ENCODE measurements at regions not wholly inside any gene's neighbourhood (a gene's known extent, or its start where the extent isn't known, plus 50 kb on each side); places are given as distances from the start of the nearest gene placed in this dataset.

DNA sequence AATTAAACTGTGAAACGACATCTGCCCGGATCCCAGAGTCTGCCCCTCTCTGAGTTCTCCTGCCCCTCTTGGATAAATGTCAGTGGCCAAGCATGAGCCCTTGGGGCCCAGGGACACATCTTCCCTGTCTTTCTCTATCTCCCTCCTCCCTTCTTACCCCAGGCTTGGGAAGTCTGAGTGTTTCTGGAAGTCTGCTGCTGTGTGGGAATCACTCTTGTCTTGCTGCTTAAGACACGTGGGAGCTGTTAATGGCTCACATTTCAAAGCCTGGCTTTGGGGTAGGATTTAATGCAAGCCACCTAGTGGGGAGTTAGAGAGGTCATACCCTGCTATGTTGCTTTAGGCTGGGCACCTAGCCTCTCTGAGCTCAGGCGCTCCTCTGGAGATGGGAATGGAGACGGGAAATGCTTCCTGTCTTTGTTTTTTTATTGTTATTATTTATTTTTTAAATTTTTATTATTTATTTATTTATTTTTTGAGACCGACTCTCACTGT lies 218.5 kb upstream of the CIBAR2 start:
- in situ Hi-C loops (cut with HindIII; ENCODE audit: low pct_unique_long_range_greater_than_20kb, low sequenced_read_pairs) (no loop called here), intact Hi-C loops (cut with micrococcal nuclease; ENCODE audit: unreplicated experiment) (no loop called here)
- ATAC-seq, result peak; percentile 80
- BruUV-seq (replicated peaks), result no TSS peak
- Histone ChIP-seq H3K4me3 (ENCODE audit: low read depth in 2 of 2, low read length in 2 of 2) (peak overlapping the region; percentile 5; a peak in 3 of 4 replicates), H3K4me1 (ENCODE audit: control insufficient read depth, insufficient read depth, low read length) (peaks cover 46% of the 10 kb centered on the region), H3K9me3 (ENCODE audit: control insufficient read depth, insufficient read depth, low read depth, low read length) (no peaks in the 10 kb centered on the region), H3K27ac (ENCODE audit: low read length) (peak overlapping the region; percentile 94), H3K36me3 (ENCODE audit: control insufficient read depth, insufficient read depth, low read length) (no peaks in the 10 kb centered on the region), H3K27me3 (ENCODE audit: control insufficient read depth, insufficient read depth, low read length) (no peaks in the 10 kb centered on the region)
- peak; percentile 41 for DNase-seq (ENCODE audit: low read depth, low spot score)
- ChIA-PET CTCF (interaction anchor here (0.8 to 1.5 kb wide), 4 partner anchors 9 to 283 kb away, joined by 3 to 11 read pairs (median 6); partner anchors contain the start of gene GSE1), POLR2A (no interaction called here)
- TF ChIP-seq TCF7L2 (IDR thresholded peaks at IDR 0.05; ENCODE audit: low read depth, low read length) (peak; percentile 91), SIN3A (IDR thresholded peaks at IDR 0.05; ENCODE audit: borderline replicate concordance, insufficient read depth, low read depth, low read length) (no peak)
- TF ChIP-seq, protein P1, sequence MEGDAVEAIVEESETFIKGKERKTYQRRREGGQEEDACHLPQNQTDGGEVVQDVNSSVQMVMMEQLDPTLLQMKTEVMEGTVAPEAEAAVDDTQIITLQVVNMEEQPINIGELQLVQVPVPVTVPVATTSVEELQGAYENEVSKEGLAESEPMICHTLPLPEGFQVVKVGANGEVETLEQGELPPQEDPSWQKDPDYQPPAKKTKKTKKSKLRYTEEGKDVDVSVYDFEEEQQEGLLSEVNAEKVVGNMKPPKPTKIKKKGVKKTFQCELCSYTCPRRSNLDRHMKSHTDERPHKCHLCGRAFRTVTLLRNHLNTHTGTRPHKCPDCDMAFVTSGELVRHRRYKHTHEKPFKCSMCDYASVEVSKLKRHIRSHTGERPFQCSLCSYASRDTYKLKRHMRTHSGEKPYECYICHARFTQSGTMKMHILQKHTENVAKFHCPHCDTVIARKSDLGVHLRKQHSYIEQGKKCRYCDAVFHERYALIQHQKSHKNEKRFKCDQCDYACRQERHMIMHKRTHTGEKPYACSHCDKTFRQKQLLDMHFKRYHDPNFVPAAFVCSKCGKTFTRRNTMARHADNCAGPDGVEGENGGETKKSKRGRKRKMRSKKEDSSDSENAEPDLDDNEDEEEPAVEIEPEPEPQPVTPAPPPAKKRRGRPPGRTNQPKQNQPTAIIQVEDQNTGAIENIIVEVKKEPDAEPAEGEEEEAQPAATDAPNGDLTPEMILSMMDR (IDR thresholded peaks at IDR 0.05), result no peak; the same call in 1 of the 2 replicates

DNA sequence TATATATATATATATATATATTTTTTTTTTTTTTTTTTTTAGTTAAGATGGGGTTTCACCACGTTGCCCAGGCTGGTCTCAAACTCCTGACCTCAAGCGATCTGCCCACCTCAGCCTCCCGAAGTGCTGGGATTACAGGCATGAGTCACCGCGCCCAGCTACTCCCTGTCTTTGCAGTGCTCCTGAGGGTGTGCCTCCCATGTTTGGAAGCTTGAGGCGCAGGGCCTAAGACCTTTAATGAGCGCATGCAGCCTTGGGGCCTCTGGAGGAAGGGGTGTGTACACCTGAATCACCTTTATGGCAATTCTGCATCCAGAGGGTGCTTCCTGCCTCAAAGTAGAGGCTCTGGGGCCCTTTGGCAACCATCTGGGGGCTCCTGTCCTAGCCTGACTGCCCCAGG lies 219.4 kb upstream of the CIBAR2 start:
- DNase-seq (ENCODE audit: low read depth, low spot score) (no peak), ATAC-seq (no peak)
- ChIA-PET POLR2A (no interaction called here), CTCF (interaction anchor here (0.7 kb wide), 1 partner anchor 9 kb away, joined by 7 read pairs; no protein-coding TSS in a partner anchor)
- no peak overlapping the region for H3K4me3 ChIP-seq (ENCODE audit: low read depth in 2 of 2, low read length in 2 of 2)
- in situ Hi-C loops (cut with HindIII; ENCODE audit: low pct_unique_long_range_greater_than_20kb, low sequenced_read_pairs), result no loop called here
- no peaks in the 10 kb centered on the region for H3K36me3 ChIP-seq (ENCODE audit: control insufficient read depth, insufficient read depth, low read length)
- intact Hi-C loops (cut with micrococcal nuclease; ENCODE audit: unreplicated experiment), result no loop called here
- H3K27ac ChIP-seq (ENCODE audit: low read length), result peak overlapping the region; percentile 56; the same call in 1 of the 2 replicates
- no TSS peak for BruUV-seq (replicated peaks)
- H3K4me1 ChIP-seq (ENCODE audit: control insufficient read depth, insufficient read depth, low read length), result peaks cover 51% of the 10 kb centered on the region
- H3K27me3 ChIP-seq (ENCODE audit: control insufficient read depth, insufficient read depth, low read length), result no peaks in the 10 kb centered on the region
- H3K9me3 ChIP-seq (ENCODE audit: control insufficient read depth, insufficient read depth, low read depth, low read length), result no peaks in the 10 kb centered on the region
- TF ChIP-seq POLR2AphosphoS5 (IDR thresholded peaks at IDR 0.05; ENCODE audit: low read depth, low read length) (no peak), SIN3A (IDR thresholded peaks at IDR 0.05; ENCODE audit: borderline replicate concordance, insufficient read depth, low read depth, low read length) (no peak), TCF7L2 (IDR thresholded peaks at IDR 0.05; ENCODE audit: low read depth, low read length) (no peak)
- TF ChIP-seq, protein P2, sequence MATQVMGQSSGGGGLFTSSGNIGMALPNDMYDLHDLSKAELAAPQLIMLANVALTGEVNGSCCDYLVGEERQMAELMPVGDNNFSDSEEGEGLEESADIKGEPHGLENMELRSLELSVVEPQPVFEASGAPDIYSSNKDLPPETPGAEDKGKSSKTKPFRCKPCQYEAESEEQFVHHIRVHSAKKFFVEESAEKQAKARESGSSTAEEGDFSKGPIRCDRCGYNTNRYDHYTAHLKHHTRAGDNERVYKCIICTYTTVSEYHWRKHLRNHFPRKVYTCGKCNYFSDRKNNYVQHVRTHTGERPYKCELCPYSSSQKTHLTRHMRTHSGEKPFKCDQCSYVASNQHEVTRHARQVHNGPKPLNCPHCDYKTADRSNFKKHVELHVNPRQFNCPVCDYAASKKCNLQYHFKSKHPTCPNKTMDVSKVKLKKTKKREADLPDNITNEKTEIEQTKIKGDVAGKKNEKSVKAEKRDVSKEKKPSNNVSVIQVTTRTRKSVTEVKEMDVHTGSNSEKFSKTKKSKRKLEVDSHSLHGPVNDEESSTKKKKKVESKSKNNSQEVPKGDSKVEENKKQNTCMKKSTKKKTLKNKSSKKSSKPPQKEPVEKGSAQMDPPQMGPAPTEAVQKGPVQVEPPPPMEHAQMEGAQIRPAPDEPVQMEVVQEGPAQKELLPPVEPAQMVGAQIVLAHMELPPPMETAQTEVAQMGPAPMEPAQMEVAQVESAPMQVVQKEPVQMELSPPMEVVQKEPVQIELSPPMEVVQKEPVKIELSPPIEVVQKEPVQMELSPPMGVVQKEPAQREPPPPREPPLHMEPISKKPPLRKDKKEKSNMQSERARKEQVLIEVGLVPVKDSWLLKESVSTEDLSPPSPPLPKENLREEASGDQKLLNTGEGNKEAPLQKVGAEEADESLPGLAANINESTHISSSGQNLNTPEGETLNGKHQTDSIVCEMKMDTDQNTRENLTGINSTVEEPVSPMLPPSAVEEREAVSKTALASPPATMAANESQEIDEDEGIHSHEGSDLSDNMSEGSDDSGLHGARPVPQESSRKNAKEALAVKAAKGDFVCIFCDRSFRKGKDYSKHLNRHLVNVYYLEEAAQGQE (IDR thresholded peaks at IDR 0.05; ENCODE audit: insufficient read depth in 1 of 2, low read depth in 2 of 2, low read length in 1 of 2), result no peak
- TF ChIP-seq, protein P1 (IDR thresholded peaks at IDR 0.05), result no peak
